GM18526 (cell line): ENCODE measurements at regions not wholly inside any gene's neighbourhood (a gene's known extent, or its start where the extent isn't known, plus 50 kb on each side); places are given as distances from the start of the nearest gene placed in this dataset.

ENCODE experiments used
- POLR2A ChIP-seq: IDR thresholded peaks from 3 replicates; pipeline ENCODE4 v1.6.1; 2011; ENCODE audit not compliant: insufficient read length; ENCODE audit errors: extremely low read depth

DNA sequence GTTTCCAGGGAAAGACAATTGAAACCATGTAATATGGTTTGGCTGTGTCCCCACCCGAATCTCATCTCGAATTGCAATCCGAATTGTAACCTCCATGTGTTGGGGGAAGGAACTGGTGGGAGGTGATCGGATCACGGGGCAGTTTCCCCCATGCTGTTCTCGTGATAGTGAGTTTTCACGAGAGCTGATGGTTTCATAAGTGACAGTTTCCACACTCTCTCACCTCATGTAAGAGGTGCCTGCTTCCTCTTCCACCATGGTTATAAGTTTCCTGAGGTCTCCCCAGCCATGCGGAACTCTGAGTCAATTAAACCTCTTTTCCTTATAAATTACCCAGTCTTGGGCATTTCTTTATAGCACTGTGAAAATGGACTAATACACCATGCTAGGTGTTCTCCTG is 148.3 kb upstream of the CADM1 start:
- no peak for TF ChIP-seq POLR2A

DNA sequence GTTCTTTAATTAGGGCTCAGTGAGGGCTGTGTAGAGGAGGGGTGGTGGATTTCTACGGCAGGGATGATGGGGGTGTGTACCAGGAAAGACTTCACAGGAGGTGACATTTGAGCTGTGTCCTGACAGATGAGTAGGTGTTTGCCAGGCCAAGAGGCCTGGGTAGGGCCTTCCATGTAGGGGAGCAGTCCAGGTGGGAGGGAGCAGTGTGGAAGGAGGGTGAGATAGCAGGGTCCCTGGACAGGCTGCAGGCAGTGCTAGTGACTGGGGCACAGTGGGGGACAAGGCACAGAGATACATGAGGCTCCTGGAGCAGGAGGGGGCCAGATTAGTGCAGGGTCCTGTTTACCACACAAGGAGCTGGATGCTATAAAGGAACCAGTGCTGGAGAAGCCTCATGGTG is 147.9 kb upstream of the CADM1 start:
- TF ChIP-seq POLR2A = no peak

DNA sequence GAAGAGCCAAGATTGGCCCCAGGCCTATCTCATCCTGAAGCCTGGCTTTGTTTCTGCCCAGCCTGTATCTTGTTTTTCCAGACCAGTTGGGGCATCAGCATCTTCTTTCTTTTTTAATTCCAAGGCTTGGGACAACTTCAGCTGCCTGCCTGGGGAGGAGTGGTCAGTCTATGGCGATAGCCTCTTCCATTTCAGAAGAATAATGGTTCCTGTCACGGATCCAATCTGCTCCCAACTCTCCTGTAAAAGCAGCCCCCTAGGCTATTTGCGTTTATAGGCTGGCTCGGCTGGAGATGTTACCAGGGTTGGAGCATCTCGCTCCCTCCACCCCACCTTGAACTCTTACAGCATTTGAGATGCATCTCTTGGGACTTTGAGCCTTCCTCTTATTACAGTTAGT is 145.2 kb upstream of the CADM1 start:
- no peak for TF ChIP-seq POLR2A

DNA sequence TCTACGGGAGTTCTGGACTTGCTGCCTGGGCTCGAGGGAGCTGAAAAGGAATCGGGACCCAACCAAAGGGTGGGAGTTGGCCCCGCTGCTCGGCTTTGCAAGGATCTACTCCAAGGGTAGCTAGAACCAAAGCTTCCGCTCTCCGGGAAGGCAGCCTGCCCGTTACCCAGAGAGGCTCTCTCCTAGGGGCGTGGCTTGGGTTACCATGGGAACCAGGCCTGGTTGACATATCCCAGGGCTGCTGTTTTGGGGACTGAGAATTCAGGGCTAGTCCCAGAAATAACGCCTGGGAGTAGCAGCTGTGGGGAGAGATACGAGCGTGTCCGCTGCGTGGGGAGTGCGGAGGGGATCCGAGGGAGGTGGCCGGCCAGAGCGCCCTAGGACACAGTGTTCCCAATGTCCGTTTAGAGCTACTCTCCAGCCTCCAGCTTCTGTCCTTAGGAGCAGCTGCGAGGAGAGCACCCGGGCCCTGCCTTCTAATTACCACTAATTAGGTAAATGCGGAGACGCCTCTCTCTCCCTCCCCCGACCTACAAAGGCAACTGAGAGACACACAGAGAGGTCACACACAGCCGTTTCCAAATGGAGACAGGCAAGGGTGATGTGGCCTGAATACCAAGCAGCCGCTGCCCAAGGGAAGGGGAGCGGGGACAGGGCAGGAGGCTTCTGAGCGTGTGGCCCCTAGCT is 141.6 kb upstream of the CADM1 start:
- no peak for TF ChIP-seq POLR2A

DNA sequence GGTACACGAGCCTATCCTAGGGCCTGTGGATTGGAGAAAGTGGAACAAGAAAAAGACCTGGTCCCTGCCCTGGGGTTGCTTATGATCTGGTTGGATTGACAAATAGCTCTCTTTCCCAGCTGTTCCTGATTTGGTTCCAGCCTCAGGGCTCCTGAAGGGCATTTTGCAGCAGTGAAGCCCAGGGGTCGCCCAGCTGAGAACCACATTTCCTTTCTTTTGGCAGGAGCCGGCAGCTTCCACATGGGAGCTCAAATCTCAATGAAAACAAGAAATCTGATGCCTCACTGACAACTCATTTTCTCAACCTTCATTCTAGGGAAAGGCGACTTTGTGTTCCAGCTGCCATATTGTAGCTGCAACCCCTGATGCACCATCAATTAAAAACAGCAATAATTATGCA is 140.6 kb upstream of the CADM1 start:
- no peak for TF ChIP-seq POLR2A

DNA sequence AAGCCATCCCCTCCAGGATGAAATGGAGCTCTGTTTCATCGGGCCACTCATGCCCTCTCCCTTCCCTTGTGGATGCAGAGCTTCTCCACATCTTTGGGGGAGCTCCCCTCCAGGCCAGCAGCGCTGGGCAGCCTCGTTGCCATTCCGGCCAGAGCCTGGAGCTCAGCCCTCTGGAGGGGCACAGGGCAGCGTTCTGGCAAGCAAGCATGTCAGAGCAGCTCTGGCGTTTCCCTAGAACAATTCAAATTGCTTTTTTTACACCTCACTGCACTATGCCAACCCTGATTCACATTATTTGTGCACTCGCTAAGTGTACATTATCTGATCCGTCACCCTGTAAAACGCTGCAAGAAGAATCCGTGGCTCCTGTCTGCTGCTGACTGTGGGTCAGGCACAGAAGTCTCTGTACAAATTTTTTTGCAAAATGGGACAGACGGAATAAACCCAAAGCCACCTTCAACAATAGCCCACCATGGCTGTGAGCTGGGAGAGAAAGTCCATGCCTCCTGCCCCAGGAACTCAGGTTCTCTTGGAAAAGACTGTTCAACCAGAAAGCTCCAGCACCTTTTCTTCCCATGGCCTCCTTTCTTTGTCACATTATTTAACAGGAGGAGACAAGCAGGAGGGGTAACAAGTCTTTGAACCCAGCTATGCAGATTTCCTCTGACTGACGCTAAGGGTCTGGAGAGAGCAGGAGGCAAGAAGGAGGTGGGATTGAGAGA is 139.5 kb upstream of the CADM1 start:
- no peak for TF ChIP-seq POLR2A

DNA sequence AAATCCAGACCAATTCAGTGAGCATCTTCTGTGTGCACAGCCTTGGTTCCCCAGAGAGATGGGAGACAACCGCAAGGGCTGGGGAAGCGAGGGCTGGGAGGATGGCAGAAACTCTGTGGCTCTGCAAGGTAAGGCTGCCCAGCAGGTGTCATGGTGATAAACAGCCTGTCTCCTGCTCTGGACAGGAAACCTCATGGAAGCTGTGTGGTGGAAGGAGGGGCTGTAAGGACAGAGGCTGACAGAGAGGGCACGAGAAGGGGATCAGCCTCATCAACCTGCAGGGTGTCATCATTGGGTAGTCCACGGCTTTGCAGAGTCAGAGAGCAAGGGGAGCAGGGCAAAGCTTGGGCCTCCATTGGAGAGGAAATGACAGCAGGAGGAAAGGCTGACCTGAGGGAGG is 138.4 kb upstream of the CADM1 start:
- no peak for TF ChIP-seq POLR2A

DNA sequence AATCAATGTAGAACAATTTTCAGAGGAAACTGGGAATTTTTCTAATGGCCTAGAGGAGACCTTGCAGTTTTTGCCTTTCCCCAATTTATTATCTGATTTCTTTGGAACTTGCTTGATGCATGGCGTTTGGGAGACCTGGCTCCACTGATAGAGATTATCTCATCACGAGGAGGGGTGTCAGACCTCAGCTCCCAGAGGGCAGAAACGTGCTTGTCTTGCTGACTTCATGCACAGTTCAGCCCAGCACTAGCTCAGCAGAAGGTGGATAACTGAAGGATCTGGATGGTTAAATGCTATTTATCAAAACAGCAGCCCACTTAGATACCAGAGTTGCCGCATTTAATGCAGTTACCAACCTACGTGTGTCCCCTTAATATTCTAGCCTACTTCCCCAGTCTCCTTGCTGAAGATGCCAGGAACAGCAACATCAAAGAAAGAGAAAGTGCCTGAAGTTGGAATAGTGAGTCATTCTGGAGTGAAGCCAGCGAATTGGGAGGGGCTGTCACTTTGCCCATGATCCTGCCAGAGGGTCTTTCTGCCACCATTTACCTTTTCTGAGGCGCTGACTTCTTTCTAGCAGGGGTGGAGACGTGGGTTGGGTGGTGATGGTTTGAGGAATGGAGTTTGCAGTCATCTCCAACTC is 133.5 kb upstream of the CADM1 start:
- TF ChIP-seq POLR2A = no peak

DNA sequence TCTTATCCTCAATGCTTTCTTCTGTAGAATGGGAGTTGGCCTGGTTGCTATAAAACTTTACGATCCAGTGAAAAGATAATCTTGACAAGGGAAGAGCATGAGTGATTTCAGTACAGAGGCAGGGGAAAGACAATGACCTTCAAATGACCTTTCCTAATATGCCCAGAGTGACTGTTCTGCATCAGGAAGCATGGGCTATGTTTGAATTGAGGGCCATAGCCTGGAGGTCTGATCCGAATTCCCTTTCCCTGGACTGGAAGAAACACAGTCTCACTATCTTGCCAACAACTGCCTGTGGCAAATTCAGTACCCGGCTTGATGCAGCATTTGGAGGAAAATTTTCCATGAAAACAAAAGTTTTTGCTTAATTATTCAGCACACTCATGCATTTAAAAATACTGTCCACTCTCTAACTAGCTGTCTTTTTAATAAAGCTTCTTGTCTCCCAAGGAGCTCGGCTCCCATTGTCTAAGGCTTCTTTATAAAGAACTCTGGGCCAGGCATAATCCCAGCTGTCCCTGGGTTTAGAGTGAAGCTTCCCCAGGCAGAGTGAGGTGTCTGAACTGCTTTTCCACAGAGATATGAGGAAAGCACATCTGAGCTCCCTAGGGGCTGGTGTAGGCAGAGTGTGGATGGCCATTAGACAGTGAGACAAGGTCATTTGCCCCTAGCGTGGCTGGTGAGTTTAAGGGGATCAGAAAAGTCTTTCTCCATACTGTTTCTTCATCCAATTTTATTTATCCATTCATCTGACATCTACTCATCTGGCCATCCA is 132.7 kb upstream of the CADM1 start:
- no peak for TF ChIP-seq POLR2A

DNA sequence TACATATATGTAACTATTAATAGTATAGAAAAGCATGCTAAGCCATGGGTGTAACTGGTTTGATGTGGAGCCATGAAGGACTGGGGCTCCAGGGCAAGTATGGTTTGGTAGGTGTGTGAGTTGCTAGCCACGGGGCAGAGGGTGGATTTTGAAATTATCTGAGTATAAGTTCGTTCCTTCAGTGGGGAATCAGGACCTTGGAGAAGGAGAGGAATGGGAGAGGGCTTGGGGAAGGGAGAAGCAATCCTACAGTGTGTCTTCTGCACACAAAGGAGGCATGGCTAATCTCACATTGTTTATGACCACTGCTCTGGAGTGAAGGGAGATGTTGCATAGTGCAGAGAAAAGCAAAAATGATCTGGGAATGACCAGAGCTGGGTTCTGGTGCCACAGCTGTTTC is 127.8 kb upstream of the CADM1 start:
- TF ChIP-seq POLR2A = no peak

DNA sequence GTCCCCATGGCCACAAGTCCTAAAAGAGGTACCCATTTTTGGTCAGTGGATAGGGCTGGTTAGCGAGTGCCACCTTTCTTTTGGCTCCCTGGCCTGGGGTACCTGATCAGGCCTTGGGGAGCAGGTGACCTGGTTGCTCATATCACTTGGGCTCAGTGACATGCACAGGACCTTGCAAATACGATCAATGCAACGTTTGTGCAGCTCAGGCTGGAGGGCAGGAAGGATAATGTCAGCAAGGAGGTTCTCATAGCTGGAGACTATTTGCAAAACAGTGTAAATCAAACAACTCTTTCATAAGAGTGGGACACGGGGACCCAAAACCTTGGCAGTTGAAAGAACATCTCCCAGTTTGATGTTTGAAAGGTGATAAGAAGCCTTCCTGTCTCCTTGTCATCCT is 127.4 kb upstream of the CADM1 start:
- no peak for TF ChIP-seq POLR2A

DNA sequence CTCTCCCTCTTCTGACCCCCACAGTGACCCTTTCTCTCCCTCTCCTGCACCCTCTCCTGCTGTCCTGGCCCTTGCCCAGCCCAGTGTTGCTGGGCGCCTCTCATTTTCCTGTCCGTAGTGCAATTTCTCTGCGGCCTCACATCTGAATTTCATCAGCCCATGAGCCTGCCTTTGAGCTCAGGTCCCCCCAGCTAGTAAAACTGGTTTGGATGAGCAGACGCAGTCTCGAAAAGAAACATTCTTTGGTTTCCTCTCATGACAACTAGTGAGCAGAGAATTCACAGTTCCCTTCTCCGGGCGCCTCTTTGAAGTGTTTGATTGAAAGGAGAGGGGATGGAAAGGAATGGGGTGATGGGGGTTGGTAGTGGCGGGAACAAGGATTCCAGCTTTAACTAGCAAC is 126.0 kb upstream of the CADM1 start:
- TF ChIP-seq POLR2A = no peak

DNA sequence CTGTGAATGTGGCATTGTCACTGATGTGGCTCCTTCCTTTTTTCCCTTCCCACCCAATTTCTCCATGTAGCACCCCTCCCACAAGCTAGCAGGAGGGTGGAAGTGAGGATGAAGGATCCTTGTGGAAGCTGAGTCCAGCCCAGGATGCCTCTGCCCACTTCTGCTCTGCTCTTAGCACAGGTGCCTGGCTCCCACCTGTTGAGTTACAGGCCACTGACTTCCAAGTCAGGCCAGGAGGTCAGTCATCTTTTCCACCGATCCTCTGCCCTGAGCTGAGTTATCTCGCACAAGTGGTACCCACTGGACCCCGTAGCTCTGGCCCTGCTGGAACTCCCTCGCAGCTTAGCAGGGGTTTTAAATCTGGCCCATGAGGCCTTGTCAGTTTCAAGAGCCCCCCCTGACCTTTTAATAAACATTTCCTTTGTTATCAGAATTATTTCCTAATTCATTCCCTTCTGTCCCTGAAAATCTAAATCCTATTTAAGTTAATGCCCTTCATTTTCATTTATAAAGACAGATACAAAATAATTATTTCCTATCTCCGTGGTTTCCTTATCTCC is 125.3 kb upstream of the CADM1 start:
- no peak for TF ChIP-seq POLR2A

DNA sequence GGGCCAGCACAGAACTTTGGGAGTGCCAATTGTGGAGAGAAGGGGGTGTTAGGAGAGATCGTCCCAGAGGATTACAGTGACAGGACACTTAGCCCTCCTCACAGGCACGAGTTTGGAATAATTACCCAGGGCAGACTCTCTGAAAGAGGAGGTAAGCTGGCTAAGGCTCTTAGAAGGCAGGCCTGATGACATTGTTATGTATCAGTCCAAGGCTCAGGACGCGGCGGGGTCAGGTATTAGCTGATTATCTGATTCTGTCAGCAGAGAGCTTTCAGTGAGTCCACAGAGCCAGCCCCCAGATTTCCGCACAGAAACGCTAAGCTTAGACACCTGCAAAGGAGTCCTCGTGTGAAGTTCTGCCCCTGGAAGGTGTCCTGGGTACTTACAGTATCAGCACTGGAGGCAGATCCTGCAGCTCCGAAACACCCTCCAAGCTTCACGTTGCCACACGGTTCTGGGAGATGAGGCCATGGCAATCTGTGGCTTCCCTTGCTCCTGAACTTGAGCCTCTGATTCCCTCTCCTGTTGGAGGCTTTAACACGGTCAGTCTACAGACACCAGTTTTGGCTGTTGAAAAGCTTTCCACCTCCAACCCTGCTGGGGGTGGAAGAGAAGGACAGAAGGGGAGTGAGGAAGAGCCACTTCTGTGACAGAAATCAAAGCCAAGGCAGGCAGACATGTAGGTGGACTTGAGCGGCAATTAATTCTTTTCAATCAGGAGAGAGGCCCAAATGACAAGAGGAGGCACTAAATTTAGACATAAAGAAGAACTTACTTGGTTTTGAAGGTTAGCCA is 123.6 kb upstream of the CADM1 start:
- no peak for TF ChIP-seq POLR2A

DNA sequence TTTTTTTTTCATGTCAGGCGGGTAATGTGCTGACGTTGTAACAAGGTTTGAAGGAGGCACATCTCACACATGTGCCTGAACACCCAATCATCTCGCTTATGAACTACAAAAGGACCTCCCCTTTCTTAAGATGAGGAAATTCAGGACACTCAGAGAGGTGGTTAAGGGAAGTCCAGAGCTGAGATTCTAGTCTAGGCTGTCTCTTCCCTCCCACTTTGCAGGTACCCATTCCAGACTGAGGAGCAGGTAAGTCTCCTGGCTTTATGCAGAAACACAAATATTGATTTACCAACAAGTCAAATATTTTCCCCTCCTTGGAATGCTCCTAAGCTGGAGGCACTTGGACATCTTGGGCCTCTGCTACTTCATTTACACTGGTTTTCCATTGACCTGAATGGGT is 122.9 kb upstream of the CADM1 start:
- TF ChIP-seq POLR2A = no peak
